Neural cell (in vitro differentiated cells): ENCODE measurements at regions not wholly inside any gene's neighbourhood (a gene's known extent, or its start where the extent isn't known, plus 50 kb on each side); places are given as distances from the start of the nearest gene placed in this dataset.

Experiments
- H2AFZ ChIP-seq: fragments of 200-600, 300-800 bp; sonication (generic), shearing (Covaris generic); 2 replicates; pipeline ENCODE4 v1.6.0; 2014; ENCODE audit warnings: low read depth, mild to moderate bottlenecking, antibody characterized with exemption, low read length, moderate library complexity
- H3F3A ChIP-seq: fragments of 200-600 bp; shearing (Covaris generic); 2 replicates; pipeline ENCODE4 v1.6.1; 2016; ENCODE audit warnings: mild to moderate bottlenecking, moderate library complexity, mixed read lengths, antibody characterized with exemption, low read length; ENCODE audit not compliant: insufficient read depth, poor library complexity, severe bottlenecking
- H3K27ac ChIP-seq: fragments of 200-600, 300-800 bp; sonication (generic), shearing (Covaris generic); 2 replicates; pipeline ENCODE4 v1.5.1; 2014; ENCODE audit warnings: mild to moderate bottlenecking, low read length, moderate library complexity
- H3K27me3 ChIP-seq: fragments of 300-800, 200-600 bp; sonication (generic), shearing (Covaris generic); 2 replicates; pipeline ENCODE4 v1.6.0; 2014; ENCODE audit warnings: mild to moderate bottlenecking, low read depth, low read length, moderate library complexity; ENCODE audit not compliant: insufficient read depth
- H3K36me3 ChIP-seq: fragments of 300-800, 200-600 bp; sonication (generic), shearing (Covaris generic); 2 replicates; pipeline ENCODE4 v1.5.1; 2014; ENCODE audit warnings: mild to moderate bottlenecking, antibody characterized with exemption, low read length, moderate library complexity; ENCODE audit not compliant: insufficient read depth
- H3K4me2 ChIP-seq: fragments of 300-800, 200-600 bp; sonication (generic), shearing (Covaris generic); 2 replicates; pipeline ENCODE4 v1.6.0; 2014; ENCODE audit warnings: mild to moderate bottlenecking, low read length
- H3K4me3 ChIP-seq: fragments of 300-800, 200-600 bp; sonication (generic), shearing (Covaris generic); 2 replicates; pipeline ENCODE4 v1.5.1; 2014; ENCODE audit warnings: mild to moderate bottlenecking, low read length, moderate library complexity
- H3K79me2 ChIP-seq: fragments of 200-600 bp; shearing (Covaris generic); replicated peaks from 2 replicates; pipeline ENCODE4 v1.6.0; 2014; ENCODE audit warnings: mild to moderate bottlenecking, low read length, moderate library complexity; ENCODE audit not compliant: insufficient read depth
- H3K9ac ChIP-seq: fragments of 300-800, 200-600 bp; sonication (generic), shearing (Covaris generic); 2 replicates; pipeline ENCODE4 v1.6.1; 2016; ENCODE audit warnings: mild to moderate bottlenecking, low read length, mixed read lengths
- H3K9me2 ChIP-seq: fragments of 200-600 bp; shearing (Covaris generic); 2 replicates; pipeline ENCODE4 v1.6.1; 2016; ENCODE audit warnings: mild to moderate bottlenecking, low read length, mixed read lengths; ENCODE audit not compliant: insufficient read depth
- H3K9me3 ChIP-seq: fragments of 200-600, 300-800 bp; sonication (generic), shearing (Covaris generic); 2 replicates; pipeline ENCODE4 v1.6.1; 2016; ENCODE audit warnings: mild to moderate bottlenecking, mixed run types, low read length, moderate library complexity, mixed read lengths
- H4K20me1 ChIP-seq: fragments of 200-600 bp; shearing (Covaris generic); 2 replicates; pipeline ENCODE4 v1.6.1; 2016; ENCODE audit warnings: mild to moderate bottlenecking, mixed run types; ENCODE audit not compliant: insufficient read depth
- CTCF ChIP-seq: fragments of 450-650 bp; IDR thresholded peaks from 2 replicates; pipeline ENCODE4 v1.5.1; 2014; ENCODE audit warnings: antibody characterized with exemption, mild to moderate bottlenecking, moderate library complexity; ENCODE audit not compliant: poor library complexity, severe bottlenecking
- EZH2 ChIP-seq: fragments of 200-600, 300-800 bp; shearing (Covaris generic), sonication (generic); IDR thresholded peaks from 2 replicates; pipeline ENCODE4 v1.6.1; 2014; ENCODE audit warnings: antibody characterized with exemption, low read length, borderline replicate concordance, mild to moderate bottlenecking; ENCODE audit not compliant: insufficient read depth, poor library complexity, severe bottlenecking
- MXI1 ChIP-seq: fragments of 450-650 bp; conservative IDR thresholded peaks from 2 replicates; pipeline ENCODE4 v1.6.1; 2014; ENCODE audit warnings: antibody characterized with exemption, mild to moderate bottlenecking; ENCODE audit not compliant: poor library complexity, severe bottlenecking
- RAD21 ChIP-seq: fragments of 450-650 bp; conservative IDR thresholded peaks from 2 replicates; pipeline ENCODE4 v1.6.1; 2014; ENCODE audit warnings: antibody characterized with exemption, mild to moderate bottlenecking, moderate library complexity
- REST ChIP-seq: IDR thresholded peaks from 2 replicates; pipeline ENCODE4 v1.6.1; 2012; ENCODE audit warnings: borderline replicate concordance
- SMC3 ChIP-seq: fragments of 450-650 bp; conservative IDR thresholded peaks from 2 replicates; pipeline ENCODE4 v1.6.1; 2014; ENCODE audit warnings: antibody characterized with exemption, mild to moderate bottlenecking, moderate library complexity; ENCODE audit not compliant: poor library complexity

GRCh38 chr15:95162069-95162468, 930.7 kb downstream of the MCTP2 start:
- Histone ChIP-seq H3K4me2 (no peak overlapping the region), H3K4me3 (no peak overlapping the region), H3K79me2 (no peaks in the 10 kb centered on the region), H4K20me1 (no peaks in the 10 kb centered on the region), H3K9ac (no peak overlapping the region), H3F3A (no peaks in the 10 kb centered on the region), H3K27me3 (no peaks in the 10 kb centered on the region), H2AFZ (no peak overlapping the region), H3K9me3 (no peaks in the 10 kb centered on the region), H3K36me3 (no peaks in the 10 kb centered on the region), H3K27ac (no peak overlapping the region), H3K9me2 (no peaks in the 10 kb centered on the region)
- TF ChIP-seq CTCF (no peak), SMC3 (no peak), EZH2 (no peak), REST (no peak)

GRCh38 chr15:95162531-95162930, 931.2 kb downstream of the MCTP2 start:
- no peaks in the 10 kb centered on the region for H4K20me1 ChIP-seq
- no peaks in the 10 kb centered on the region for H3K9me3 ChIP-seq
- H3K27me3 ChIP-seq: no peaks in the 10 kb centered on the region
- no peak overlapping the region for H3K9ac ChIP-seq
- no peaks in the 10 kb centered on the region for H3K36me3 ChIP-seq
- no peaks in the 10 kb centered on the region for H3F3A ChIP-seq
- H3K9me2 ChIP-seq: no peaks in the 10 kb centered on the region
- TF ChIP-seq MXI1: no peak
- TF ChIP-seq RAD21: no peak
- no peak for TF ChIP-seq REST
- TF ChIP-seq EZH2: no peak
- TF ChIP-seq SMC3: no peak
- H3K27ac ChIP-seq: no peak overlapping the region
- no peak overlapping the region for H3K4me3 ChIP-seq
- H2AFZ ChIP-seq: no peak overlapping the region
- H3K4me2 ChIP-seq: no peak overlapping the region
- no peaks in the 10 kb centered on the region for H3K79me2 ChIP-seq
